IPS-20b (cell line): ENCODE measurements at regions not wholly inside any gene's neighbourhood (a gene's known extent, or its start where the extent isn't known, plus 50 kb on each side); places are given as distances from the start of the nearest gene placed in this dataset.
"Not testable (repeated sequence)": the region's sequence is repeated elsewhere in the genome, so short reads cannot be mapped to it uniquely, and the experiment has no call there.

Experiments
- H3K27ac ChIP-seq: one replicate; pipeline ENCODE4 v1.5.1; 2013; ENCODE audit warnings: low read length
- H3K27me3 ChIP-seq: 2 replicates; pipeline ENCODE4 v1.6.1; 2013; ENCODE audit warnings: mild to moderate bottlenecking, low read length, inconsistent platforms; ENCODE audit not compliant: insufficient read depth
- H3K36me3 ChIP-seq: 2 replicates; pipeline ENCODE4 v1.6.1; 2013; ENCODE audit warnings: low read depth, mild to moderate bottlenecking, inconsistent platforms, low read length, moderate library complexity; ENCODE audit not compliant: insufficient read depth
- H3K4me1 ChIP-seq: 2 replicates; pipeline ENCODE4 v1.6.1; 2013; ENCODE audit warnings: mild to moderate bottlenecking, control low read depth, inconsistent platforms, low read length, moderate library complexity; ENCODE audit not compliant: insufficient read depth
- H3K4me3 ChIP-seq: 2 replicates; pipeline ENCODE4 v1.5.1; 2013; ENCODE audit warnings: mild to moderate bottlenecking, low read length, inconsistent platforms
- H3K9ac ChIP-seq: 2 replicates; pipeline ENCODE4 v1.6.1; 2013; ENCODE audit warnings: low read depth, mild to moderate bottlenecking, inconsistent platforms, low read length, moderate library complexity
- H3K9me3 ChIP-seq: 2 replicates; pipeline ENCODE4 v1.6.1; 2013; ENCODE audit warnings: mild to moderate bottlenecking, low read depth, low read length, inconsistent platforms; ENCODE audit not compliant: insufficient read depth

DNA sequence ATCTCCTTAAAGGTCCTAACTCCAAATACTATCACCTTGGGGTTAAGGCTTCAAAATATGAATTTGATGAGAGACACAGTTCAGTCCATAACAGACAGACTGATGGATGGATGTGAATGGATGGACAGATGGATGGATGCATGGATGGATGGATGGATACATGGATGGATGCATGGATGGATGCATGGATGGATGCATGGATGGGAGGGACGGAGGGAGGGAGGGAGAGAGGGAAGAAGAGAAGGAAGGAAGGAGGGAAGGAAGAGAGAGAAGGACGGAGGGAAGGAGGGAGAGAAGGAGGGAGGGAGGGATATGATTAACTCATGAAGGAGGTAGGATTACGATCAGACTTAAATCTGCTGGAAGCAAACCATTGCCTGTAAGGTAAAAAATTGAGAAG is 192.4 kb downstream of the LRRN1 start:
- H3K36me3 ChIP-seq: no peaks in the 10 kb centered on the region
- no peaks in the 10 kb centered on the region for H3K4me1 ChIP-seq
- no peaks in the 10 kb centered on the region for H3K27me3 ChIP-seq
- no peaks in the 10 kb centered on the region for H3K9me3 ChIP-seq
- no peak overlapping the region for H3K4me3 ChIP-seq
- no peak overlapping the region for H3K9ac ChIP-seq
- H3K27ac ChIP-seq: no peak overlapping the region

DNA sequence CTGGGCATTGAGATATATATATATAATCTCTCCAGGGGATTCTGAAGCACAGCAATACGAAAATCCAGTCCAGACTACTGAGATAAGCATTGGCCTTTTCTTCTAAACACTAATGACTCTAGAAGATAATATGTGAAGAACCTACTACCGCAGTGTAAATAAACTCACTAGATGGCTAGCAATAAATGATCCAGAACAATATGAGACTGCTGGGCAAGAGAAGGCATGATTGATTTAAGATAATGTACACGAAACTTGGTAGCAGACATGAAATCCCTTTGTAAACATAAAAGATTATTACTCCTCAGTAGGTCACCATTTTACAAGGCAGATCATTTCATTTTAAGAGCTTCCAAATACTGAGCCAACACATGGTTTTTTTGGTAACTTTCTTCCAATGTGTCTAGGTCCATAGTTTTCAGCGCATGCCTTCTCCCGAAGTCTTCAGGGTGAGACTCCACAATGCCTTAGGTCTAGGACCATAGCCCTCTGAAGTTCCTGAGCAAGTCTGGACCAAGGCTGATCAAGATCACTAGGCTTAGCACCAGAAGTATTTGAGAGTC is 193.2 kb downstream of the LRRN1 start:
- H3K9ac ChIP-seq: no peak overlapping the region
- no peaks in the 10 kb centered on the region for H3K36me3 ChIP-seq
- no peaks in the 10 kb centered on the region for H3K9me3 ChIP-seq

DNA sequence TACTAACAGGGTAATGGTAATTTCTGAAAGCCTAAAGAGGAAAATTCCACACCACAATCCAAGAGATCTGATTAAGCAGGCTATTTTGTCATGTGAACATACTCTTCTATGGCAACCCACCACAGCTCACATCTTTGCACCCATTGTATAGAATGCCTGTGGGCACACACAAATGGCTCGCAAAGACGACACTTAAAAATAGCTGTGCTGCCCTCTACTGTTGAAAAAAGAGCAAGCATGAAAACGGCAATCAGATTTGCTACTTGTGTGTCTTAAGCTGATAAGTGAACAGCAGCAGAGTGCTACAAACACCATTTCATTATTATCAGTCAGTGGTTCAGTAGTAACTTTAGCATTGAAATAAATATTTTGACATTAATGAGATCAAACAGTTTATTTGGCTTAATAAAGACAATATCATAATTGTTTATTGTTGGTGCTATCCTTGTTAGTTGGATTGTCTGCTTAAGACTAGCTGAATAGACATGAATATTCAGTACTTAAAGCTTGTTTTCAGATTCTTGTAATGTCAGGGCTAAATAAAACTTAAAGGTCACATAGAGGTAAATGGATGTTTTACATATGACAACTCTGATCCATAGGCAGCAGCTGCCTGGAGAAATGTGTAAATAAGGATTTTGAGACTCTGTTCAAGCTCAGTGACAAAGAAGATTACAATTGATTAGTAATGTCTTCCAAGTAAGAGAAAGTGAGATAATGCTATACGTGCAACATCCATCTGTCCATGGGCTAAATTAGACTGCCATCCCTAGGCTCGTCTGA is 199.1 kb downstream of the LRRN1 start:
- Histone ChIP-seq H3K9ac (no peak overlapping the region), H3K4me3 (no peak overlapping the region), H3K9me3 (no peaks in the 10 kb centered on the region), H3K27ac (no peak overlapping the region), H3K27me3 (no peaks in the 10 kb centered on the region), H3K36me3 (no peaks in the 10 kb centered on the region), H3K4me1 (peaks cover 10% of the 10 kb centered on the region; the same call in 1 of the 2 replicates)

More for the DNA sequence above, 193.2 kb downstream of the LRRN1 start:
- no peak overlapping the region for H3K4me3 ChIP-seq
- no peak overlapping the region for H3K27ac ChIP-seq
- no peaks in the 10 kb centered on the region for H3K4me1 ChIP-seq
- H3K27me3 ChIP-seq: no peaks in the 10 kb centered on the region

DNA sequence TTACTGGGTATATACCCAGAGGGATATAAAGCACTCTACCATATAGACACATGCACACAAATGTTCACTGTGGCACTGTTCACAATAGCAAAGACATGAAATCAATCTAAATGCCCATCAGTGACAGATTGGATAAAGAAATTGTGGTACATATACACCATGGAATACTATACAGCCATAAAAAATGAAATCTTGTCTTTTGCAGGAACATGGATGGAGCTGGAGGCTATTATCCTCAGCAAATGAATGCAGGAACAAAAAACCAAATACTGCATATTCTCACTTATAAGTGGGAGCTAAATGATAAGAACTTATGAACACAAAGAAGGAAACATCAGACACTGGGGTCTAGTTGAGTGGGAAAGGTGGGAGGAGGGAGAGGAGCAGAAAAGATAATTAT is 200.1 kb downstream of the LRRN1 start:
- not testable (repeated sequence) for H3K9ac ChIP-seq, H3K9me3 ChIP-seq, H3K4me3 ChIP-seq, H3K27me3 ChIP-seq, H3K27ac ChIP-seq, H3K36me3 ChIP-seq, H3K4me1 ChIP-seq

GRCh38 chr3:4001976-4002375 is 202.7 kb downstream of the LRRN1 start:
- Histone ChIP-seq H3K4me3 (no peak overlapping the region), H3K27me3 (no peaks in the 10 kb centered on the region), H3K27ac (no peak overlapping the region), H3K36me3 (no peaks in the 10 kb centered on the region), H3K4me1 (peaks cover 10% of the 10 kb centered on the region; the same call in 1 of the 2 replicates), H3K9ac (no peak overlapping the region), H3K9me3 (no peaks in the 10 kb centered on the region)

GRCh38 chr3:4006288-4006687 is 207.1 kb downstream of the LRRN1 start:
- H3K9ac ChIP-seq: no peak overlapping the region
- H3K27ac ChIP-seq: no peak overlapping the region
- no peaks in the 10 kb centered on the region for H3K27me3 ChIP-seq
- H3K4me3 ChIP-seq: no peak overlapping the region
- H3K4me1 ChIP-seq: peaks cover 6% of the 10 kb centered on the region; the same call in 1 of the 2 replicates
- H3K9me3 ChIP-seq: no peaks in the 10 kb centered on the region
- H3K36me3 ChIP-seq: no peaks in the 10 kb centered on the region

DNA sequence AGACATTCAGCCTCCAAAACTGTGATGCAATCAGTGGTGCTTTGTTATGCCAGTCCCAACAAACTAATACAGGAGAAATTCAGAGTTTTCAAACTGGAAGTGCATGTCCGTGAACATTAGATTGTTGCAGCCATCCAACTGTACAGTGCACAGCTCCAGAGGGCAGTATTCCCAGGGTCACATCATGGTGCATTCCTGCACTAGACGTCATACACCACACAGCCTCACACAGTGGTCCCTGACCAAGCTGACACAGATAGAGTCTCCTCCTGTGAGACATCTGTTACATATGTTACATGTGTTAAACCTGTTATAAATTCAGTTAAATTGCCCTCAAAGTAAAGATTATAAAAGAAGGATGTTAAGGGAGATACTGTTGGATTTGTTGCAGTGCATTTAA is 209.0 kb downstream of the LRRN1 start:
- H3K27ac ChIP-seq: no peak overlapping the region

GRCh38 chr3:4011166-4011565 is 211.9 kb downstream of the LRRN1 start:
- no peak overlapping the region for H3K9ac ChIP-seq
- no peaks in the 10 kb centered on the region for H3K27me3 ChIP-seq
- H3K36me3 ChIP-seq: no peaks in the 10 kb centered on the region
- H3K27ac ChIP-seq: no peak overlapping the region
- H3K9me3 ChIP-seq: peaks cover 8% of the 10 kb centered on the region; the same call in 1 of the 2 replicates
- H3K4me1 ChIP-seq: peaks cover 7% of the 10 kb centered on the region; the same call in 1 of the 2 replicates
- H3K4me3 ChIP-seq: no peak overlapping the region

More for the DNA sequence above, 209.0 kb downstream of the LRRN1 start:
- Histone ChIP-seq H3K36me3 (no peaks in the 10 kb centered on the region), H3K4me1 (no peaks in the 10 kb centered on the region), H3K9ac (no peak overlapping the region), H3K4me3 (no peak overlapping the region), H3K9me3 (peaks cover 8% of the 10 kb centered on the region; the same call in 1 of the 2 replicates), H3K27me3 (no peaks in the 10 kb centered on the region)

GRCh38 chr3:4015426-4015825 is 216.2 kb downstream of the LRRN1 start:
- Histone ChIP-seq H3K4me3 (no peak overlapping the region), H3K9ac (no peak overlapping the region), H3K4me1 (peaks cover 10% of the 10 kb centered on the region; the same call in 1 of the 2 replicates), H3K27ac (no peak overlapping the region), H3K36me3 (no peaks in the 10 kb centered on the region), H3K27me3 (no peaks in the 10 kb centered on the region), H3K9me3 (peaks cover 8% of the 10 kb centered on the region; the same call in 1 of the 2 replicates)

- Histone ChIP-seq H3K36me3 (no peaks in the 10 kb centered on the region), H3K4me1 (peaks cover 10% of the 10 kb centered on the region; the same call in 1 of the 2 replicates), H3K4me3 (no peak overlapping the region), H3K27me3 (peaks cover 2% of the 10 kb centered on the region; the same call in 1 of the 2 replicates), H3K9me3 (no peaks in the 10 kb centered on the region; the same call in 1 of the 2 replicates), H3K27ac (no peak overlapping the region), H3K9ac (no peak overlapping the region)
Measured at GRCh38 chr3:4019501-4019900, 220.3 kb downstream of the LRRN1 start.

GRCh38 chr3:4021162-4021561 is 221.9 kb downstream of the LRRN1 start:
- Histone ChIP-seq H3K36me3 (no peaks in the 10 kb centered on the region), H3K27me3 (peaks cover 3% of the 10 kb centered on the region; the same call in 1 of the 2 replicates), H3K4me1 (peaks cover 3% of the 10 kb centered on the region; the same call in 1 of the 2 replicates), H3K27ac (no peak overlapping the region), H3K9me3 (no peaks in the 10 kb centered on the region; the same call in 1 of the 2 replicates), H3K4me3 (no peak overlapping the region), H3K9ac (no peak overlapping the region)

DNA sequence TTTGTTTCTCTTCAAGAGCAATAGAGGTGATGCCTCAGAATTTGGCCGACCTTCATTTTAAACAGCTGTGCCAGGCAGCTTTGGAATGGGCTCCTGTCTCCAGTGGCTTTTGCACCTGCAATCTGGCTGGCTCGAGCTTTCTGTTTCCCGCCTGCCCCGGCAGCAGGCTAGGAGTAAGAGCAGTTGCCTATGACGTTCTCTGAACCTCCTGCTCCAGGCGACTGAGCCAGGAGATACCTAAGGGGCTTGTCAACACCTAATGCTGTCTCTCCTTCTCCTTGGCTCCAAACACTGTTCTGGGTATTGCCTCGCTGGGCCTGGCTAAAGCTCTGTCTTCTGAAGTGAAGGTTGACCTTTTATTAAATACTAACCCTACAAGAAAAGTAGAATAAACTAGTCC is 229.9 kb downstream of the LRRN1 start:
- Histone ChIP-seq H3K4me1 (no peaks in the 10 kb centered on the region), H3K4me3 (no peak overlapping the region), H3K27me3 (peaks cover 3% of the 10 kb centered on the region; the same call in 1 of the 2 replicates), H3K36me3 (no peaks in the 10 kb centered on the region), H3K9ac (no peak overlapping the region), H3K27ac (no peak overlapping the region), H3K9me3 (no peaks in the 10 kb centered on the region)
